Cardiac septum (tissue), 1 donor: ENCODE measurements at regions not wholly inside any gene's neighbourhood (a gene's known extent, or its start where the extent isn't known, plus 50 kb on each side); places are given as distances from the start of the nearest gene placed in this dataset.

Experiments used
- DNase-seq: peaks from one replicate; pipeline ENCODE4 v3.0.0-alpha.2; 2020; ENCODE audit warnings: low spot score
- intact Hi-C: fragments of 100-400 bp; cut with DNase I; formaldehyde crosslinking; loops from one replicate; pipeline ENCODE4 v1.14.0; 2022
- donor health status: DM: no; HTN: no; CAD: no.

GRCh38 chr4:136319789-136320464, 1212.4 kb downstream of the PCDH18 start:
- intact Hi-C loops: no loop called here
- no peak for DNase-seq

DNA sequence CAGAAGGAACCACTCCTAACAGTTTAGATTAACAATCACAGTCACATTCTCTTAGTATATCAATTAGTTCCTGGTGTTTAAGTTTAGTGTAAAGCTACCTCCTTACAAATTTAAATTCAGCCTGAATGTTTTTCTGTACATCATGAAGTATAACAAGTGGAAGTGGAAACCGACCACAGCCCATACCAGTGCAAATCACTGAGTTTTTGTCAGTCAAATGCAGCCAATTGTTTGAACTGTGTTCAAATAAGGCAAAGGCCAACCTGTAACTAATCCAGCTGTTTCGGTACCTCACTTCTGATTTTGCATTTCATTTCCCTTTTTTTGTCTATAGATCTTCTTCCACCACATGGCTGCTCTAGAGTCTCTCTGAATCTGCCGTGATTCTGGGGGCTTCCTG, 1215.3 kb downstream of the PCDH18 start:
- no peak for DNase-seq
- intact Hi-C loops: no loop called here

DNA sequence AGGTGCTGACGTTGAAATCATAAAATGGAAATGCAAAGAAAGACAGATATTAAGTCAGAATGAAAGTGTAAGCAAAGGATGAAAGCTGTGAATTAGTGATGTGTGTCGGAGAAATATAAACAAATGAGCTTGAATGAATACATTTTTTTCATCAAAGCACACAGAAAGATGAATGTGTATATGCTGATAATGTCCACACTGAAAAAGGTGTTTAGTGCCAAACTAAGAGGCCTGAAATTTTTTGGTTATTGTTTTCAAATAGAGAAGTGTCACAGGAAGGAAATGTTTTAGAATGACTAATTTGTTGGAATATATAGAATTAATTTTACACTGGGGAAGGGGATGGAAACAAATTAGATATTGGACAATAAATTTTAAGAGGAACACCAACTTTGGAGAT, 1217.6 kb downstream of the PCDH18 start:
- intact Hi-C loops: no loop called here
- DNase-seq: no peak

DNA sequence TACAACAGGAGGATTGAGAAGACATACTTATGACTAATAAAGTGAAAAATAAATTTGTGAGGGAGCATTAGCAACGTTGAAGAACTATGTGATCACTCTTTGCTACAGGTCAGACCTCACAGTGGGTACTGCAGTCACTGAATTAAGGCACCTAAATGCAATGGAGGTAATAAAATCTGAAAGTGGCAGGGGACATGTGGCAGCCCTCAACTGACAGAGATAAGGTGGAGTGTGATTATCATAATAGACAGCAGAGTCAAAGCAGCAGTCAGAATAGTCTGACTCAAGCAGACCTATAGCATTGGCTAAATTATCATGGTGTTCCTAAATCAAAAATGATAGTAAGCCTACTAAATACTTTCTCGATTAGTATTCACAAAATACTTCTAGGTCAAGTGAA, 1220.5 kb downstream of the PCDH18 start:
- DNase-seq: no peak
- intact Hi-C loops: no loop called here

DNA sequence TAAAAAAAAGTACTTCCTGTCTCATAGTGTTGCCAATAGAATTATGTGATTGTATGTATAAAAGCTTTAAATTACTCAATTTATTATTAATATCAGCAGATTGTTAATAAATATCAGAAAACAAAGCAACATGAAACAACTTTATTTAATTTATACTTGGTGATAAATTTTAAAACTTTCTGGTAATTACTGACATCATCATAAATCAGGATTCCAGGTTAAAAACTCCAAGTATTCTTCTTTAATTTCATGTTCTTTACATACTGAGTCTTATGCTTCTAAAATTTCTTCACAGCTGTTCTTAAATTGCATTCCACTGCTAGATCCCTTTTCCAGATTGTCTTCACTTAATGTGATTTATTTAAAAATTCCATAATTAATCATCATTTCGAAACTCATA, 1224.5 kb downstream of the PCDH18 start:
- intact Hi-C loops: no loop called here
- DNase-seq: no peak

GRCh38 chr4:136306361-136306760, 1225.9 kb downstream of the PCDH18 start:
- DNase-seq: no peak
- intact Hi-C loops: no loop called here

GRCh38 chr4:136302566-136302965, 1229.7 kb downstream of the PCDH18 start:
- intact Hi-C loops: no loop called here
- no peak for DNase-seq

- DNase-seq: no peak
- intact Hi-C loops: no loop called here
Observed at GRCh38 chr4:136301749-136302495, 1230.4 kb downstream of the PCDH18 start.

DNA sequence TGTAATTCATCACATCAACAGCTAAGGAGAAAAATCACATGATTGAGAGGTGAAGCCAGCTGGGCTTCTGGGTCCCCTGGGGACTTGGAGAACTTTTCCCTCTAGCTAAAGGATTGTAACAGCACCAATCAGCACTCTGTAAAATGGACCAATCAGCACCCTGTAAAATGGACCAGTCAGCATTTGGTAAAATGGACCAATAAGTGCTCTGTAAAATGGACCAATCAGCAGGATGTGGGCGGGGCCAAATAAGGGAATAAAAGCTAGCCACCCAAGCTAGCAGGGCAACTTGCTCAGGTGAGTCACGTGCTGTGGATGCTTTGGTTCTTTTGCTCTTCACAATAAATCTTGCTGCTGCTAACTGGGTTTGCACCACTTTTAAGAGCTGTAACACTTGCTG, 1248.3 kb downstream of the PCDH18 start:
- intact Hi-C loops: no loop called here
- DNase-seq: no peak

DNA sequence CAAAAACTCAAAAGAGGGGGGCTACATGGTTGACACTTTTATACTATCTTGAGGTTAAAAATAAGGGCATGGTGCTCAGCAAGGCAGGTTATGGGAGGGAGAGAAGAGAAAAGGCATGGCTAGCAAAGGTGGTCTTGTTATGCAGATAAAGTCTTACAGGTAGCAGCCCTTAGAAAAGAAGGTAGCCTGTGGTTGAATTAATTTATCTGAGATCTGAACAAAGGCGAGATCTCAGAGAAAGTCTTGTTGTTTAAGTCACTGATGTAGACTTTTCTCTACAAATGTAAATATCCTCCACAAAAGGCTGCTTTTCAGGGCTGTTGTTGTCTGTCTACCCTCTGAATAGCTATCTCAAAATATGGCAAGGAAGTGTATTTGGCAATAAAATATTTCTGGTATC, 1250.4 kb downstream of the PCDH18 start:
- no peak for DNase-seq
- intact Hi-C loops: no loop called here

GRCh38 chr4:136281307-136281706, 1251.0 kb downstream of the PCDH18 start:
- intact Hi-C loops: no loop called here
- no peak for DNase-seq

- intact Hi-C loops: no loop called here
- no peak for DNase-seq
Observed at GRCh38 chr4:136277741-136278140, 1254.6 kb downstream of the PCDH18 start.

DNA sequence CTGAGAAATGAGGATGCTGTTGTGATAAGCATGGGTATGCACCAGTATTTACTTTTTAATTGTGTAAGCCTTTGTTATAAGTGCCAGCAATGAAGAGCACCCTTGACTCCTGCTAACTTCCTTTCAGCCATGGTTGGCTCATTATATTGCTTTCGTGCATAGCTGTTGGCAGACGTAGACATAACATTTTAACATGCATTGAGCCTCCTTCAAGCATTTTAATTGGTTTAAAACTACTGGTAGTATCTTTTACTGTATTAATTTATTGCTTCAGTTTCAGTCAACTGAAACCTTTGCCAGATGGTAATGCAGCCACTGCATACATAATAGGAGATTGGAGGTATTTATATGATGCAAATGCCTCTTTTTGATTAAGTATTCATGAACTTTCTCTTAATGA, 1285.4 kb downstream of the PCDH18 start:
- DNase-seq: no peak
- intact Hi-C loops: no loop called here

- DNase-seq: no peak
- intact Hi-C loops: no loop called here
Observed at GRCh38 chr4:136241221-136241986, 1290.9 kb downstream of the PCDH18 start.

DNA sequence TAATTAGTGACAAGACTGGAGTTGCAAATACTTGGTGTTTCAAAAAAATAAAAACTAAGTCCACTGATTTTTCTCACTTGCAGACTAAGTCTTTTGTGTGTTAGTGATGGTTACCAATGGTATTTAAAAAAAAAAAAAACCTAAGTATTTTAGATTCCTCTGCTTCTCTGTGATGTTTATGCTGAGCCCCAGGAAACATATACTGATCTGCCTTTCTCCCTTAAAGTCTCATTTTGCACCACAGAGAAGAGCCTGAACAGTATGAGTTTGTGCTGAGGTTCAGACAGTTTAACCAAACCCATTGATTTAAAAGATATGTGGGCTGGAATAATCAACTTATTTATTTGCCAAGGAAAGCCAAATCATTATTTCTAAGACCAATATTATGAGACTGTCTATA, 1305.0 kb downstream of the PCDH18 start:
- no peak for DNase-seq
- intact Hi-C loops: no loop called here

- intact Hi-C loops: no loop called here
- no peak for DNase-seq
Observed at GRCh38 chr4:136219592-136220125, 1312.6 kb downstream of the PCDH18 start.

- intact Hi-C loops: no loop called here
- no peak for DNase-seq
Observed at GRCh38 chr4:136203199-136203598, 1329.1 kb downstream of the PCDH18 start.

DNA sequence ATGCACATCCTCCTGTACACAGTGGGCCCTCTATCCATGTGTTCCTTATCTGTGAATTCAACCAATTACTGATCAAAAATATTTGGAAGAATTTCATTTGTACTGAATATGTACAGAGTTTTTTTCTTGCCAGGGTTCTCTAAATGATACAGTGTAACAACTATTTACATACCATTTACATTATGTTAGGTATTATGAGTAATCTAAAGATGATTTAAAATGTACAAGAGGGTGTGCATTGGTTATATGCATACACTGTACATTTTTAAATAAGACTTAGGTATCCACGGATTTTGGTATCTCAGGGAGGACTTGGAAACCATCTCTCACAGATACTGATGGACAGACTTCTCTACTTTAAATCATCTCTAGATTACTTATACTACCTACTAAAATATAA, 1333.9 kb downstream of the PCDH18 start:
- DNase-seq: no peak
- intact Hi-C loops: no loop called here

- intact Hi-C loops: no loop called here
- no peak for DNase-seq
Observed at GRCh38 chr4:136194962-136195361, 1337.3 kb downstream of the PCDH18 start.

GRCh38 chr4:136186650-136187049, 1345.6 kb downstream of the PCDH18 start:
- intact Hi-C loops: no loop called here
- no peak for DNase-seq

- intact Hi-C loops: no loop called here
- no peak for DNase-seq
Observed at GRCh38 chr4:136183513-136183912, 1348.8 kb downstream of the PCDH18 start.
